GM23338 (cell line): ENCODE measurements at regions not wholly inside any gene's neighbourhood (a gene's known extent, or its start where the extent isn't known, plus 50 kb on each side); places are given as distances from the start of the nearest gene placed in this dataset.

ENCODE experiments used
- ATAC-seq: fragments of 200-7000 bp; cut with Tn5 transposase; 3 replicates; pipeline ENCODE4 v1.9.1; 2020
- DNase-seq: peaks from one replicate; pipeline ENCODE4 v3.0.0-alpha.2; 2015; ENCODE audit warnings: low spot score
- H2AFZ ChIP-seq: fragments of 200-600 bp; sonication (generic); 2 replicates; pipeline ENCODE4 v1.8.0; 2016; ENCODE audit warnings: antibody characterized with exemption, mild to moderate bottlenecking, moderate library complexity
- H3F3A ChIP-seq: fragments of 200-600 bp; sonication (generic); replicated peaks from 2 replicates; pipeline ENCODE4 v1.8.0; 2017; ENCODE audit warnings: antibody characterized with exemption, mixed run types, low read depth
- H3K27ac ChIP-seq: fragments of 200-600 bp; sonication (generic); 2 replicates; pipeline ENCODE4 v1.6.1; 2016; ENCODE audit warnings: low read depth
- H3K27me3 ChIP-seq: fragments of 200-600 bp; sonication (generic); 2 replicates; pipeline ENCODE4 v1.8.0; 2016; ENCODE audit warnings: mild to moderate bottlenecking, mixed run types, moderate library complexity; ENCODE audit not compliant: insufficient read depth
- H3K36me3 ChIP-seq: fragments of 200-600 bp; sonication (generic); 2 replicates; pipeline ENCODE4 v1.8.0; 2016; ENCODE audit warnings: mild to moderate bottlenecking; ENCODE audit not compliant: insufficient read depth
- H3K4me1 ChIP-seq: fragments of 200-600 bp; sonication (generic); 2 replicates; pipeline ENCODE4 v1.8.0; 2016; ENCODE audit warnings: mild to moderate bottlenecking, moderate library complexity; ENCODE audit not compliant: insufficient read depth
- H3K4me2 ChIP-seq: fragments of 200-600 bp; sonication (generic); 2 replicates; pipeline ENCODE4 v1.7.1; 2017; ENCODE audit warnings: mixed run types
- H3K4me3 ChIP-seq: fragments of 200-600 bp; sonication (generic); 2 replicates; pipeline ENCODE4 v1.6.1; 2016; ENCODE audit warnings: mixed run types
- H3K79me2 ChIP-seq: fragments of 200-600 bp; sonication (generic); replicated peaks from 2 replicates; pipeline ENCODE4 v1.8.0; 2017; ENCODE audit warnings: mild to moderate bottlenecking; ENCODE audit not compliant: insufficient read depth
- H3K9me2 ChIP-seq: fragments of 200-600 bp; sonication (generic); 2 replicates; pipeline ENCODE4 v1.8.0; 2017; ENCODE audit not compliant: insufficient read depth
- H4K20me1 ChIP-seq: fragments of 200-600 bp; sonication (generic); replicated peaks from 2 replicates; pipeline ENCODE4 v1.8.0; 2017; ENCODE audit warnings: mild to moderate bottlenecking; ENCODE audit not compliant: insufficient read depth
- H3K27ac Mint-ChIP-seq: 2 replicates; pipeline ENCODE4 v1.8.0; 2020; ENCODE audit warnings: inconsistent platforms, mild to moderate bottlenecking, moderate library complexity, mixed read lengths
- H3K27me3 Mint-ChIP-seq: 3 replicates; pipeline ENCODE4 v1.8.0; 2022; ENCODE audit warnings: low read depth, mild to moderate bottlenecking, moderate library complexity, mixed read lengths, inconsistent platforms; ENCODE audit not compliant: insufficient read depth, poor library complexity
- H3K36me3 Mint-ChIP-seq: 3 replicates; pipeline ENCODE4 v1.8.0; 2021; ENCODE audit warnings: low read depth, mild to moderate bottlenecking, inconsistent platforms, moderate library complexity, mixed read lengths
- H3K4me1 Mint-ChIP-seq: 3 replicates; pipeline ENCODE4 v1.8.0; 2020; ENCODE audit warnings: mild to moderate bottlenecking, inconsistent platforms, mixed read lengths
- H3K4me3 Mint-ChIP-seq: 3 replicates; pipeline ENCODE4 v1.8.0; 2021; ENCODE audit warnings: moderate library complexity, mild to moderate bottlenecking, inconsistent platforms, mixed read lengths
- H3K9me3 Mint-ChIP-seq: 3 replicates; pipeline ENCODE4 v1.8.0; 2020; ENCODE audit warnings: moderate library complexity, mild to moderate bottlenecking, inconsistent platforms, mixed read lengths
- CREB1 ChIP-seq: fragments of 250-450 bp; sonication (Bioruptor Pico); IDR thresholded peaks from 2 replicates; pipeline ENCODE4 v1.5.0; 2020; ENCODE audit warnings: low read depth, mild to moderate bottlenecking, moderate library complexity
- EZH2 ChIP-seq: fragments of 200-600 bp; sonication (generic); IDR thresholded peaks from one replicate; pipeline ENCODE4 v1.8.0; 2017; ENCODE audit warnings: antibody characterized with exemption, mild to moderate bottlenecking, low read depth; ENCODE audit not compliant: unreplicated experiment
- EZH2phosphoT487 ChIP-seq: fragments of 200-600 bp; sonication (generic); IDR thresholded peaks from one replicate; pipeline ENCODE4 v1.8.1; 2018; ENCODE audit warnings: antibody characterized with exemption; ENCODE audit not compliant: unreplicated experiment
- JUNB ChIP-seq: IDR thresholded peaks from one replicate; pipeline ENCODE4 v1.6.1; 2016; ENCODE audit warnings: antibody characterized with exemption; ENCODE audit not compliant: unreplicated experiment
- NANOG ChIP-seq: IDR thresholded peaks from 2 replicates; pipeline ENCODE4 v1.6.1; 2016; ENCODE audit warnings: antibody characterized with exemption, borderline replicate concordance
- POLR2AphosphoS5 ChIP-seq: IDR thresholded peaks from 2 replicates; pipeline ENCODE4 v1.6.1; 2016; ENCODE audit warnings: antibody characterized with exemption, low read depth
- STAT1 ChIP-seq: IDR thresholded peaks from one replicate; pipeline ENCODE4 v1.6.1; 2016; ENCODE audit warnings: antibody characterized with exemption; ENCODE audit not compliant: unreplicated experiment
- ZNF114 ChIP-seq: fragments of 250-450 bp; sonication (Bioruptor Pico); IDR thresholded peaks from 2 replicates; pipeline ENCODE4 v1.5.0; 2020; ENCODE audit warnings: mild to moderate bottlenecking, moderate library complexity
- ZNF331 ChIP-seq: fragments of 250-450 bp; sonication (Bioruptor Pico); IDR thresholded peaks from 2 replicates; pipeline ENCODE4 v1.5.0; 2020; ENCODE audit warnings: low read depth, mild to moderate bottlenecking, moderate library complexity
- TF ChIP-seq, protein P1 (sequence below), 2 experiments: fragments of 200-600 bp in 1 of 2; sonication (generic) in 1 of 2; conservative IDR thresholded peaks; 2 replicates each; pipeline versions ENCODE4 v1.5.1 to v1.6.1; 2016 to 2017; ENCODE audit warnings: antibody characterized with exemption in 2 of 2, low read depth in 2 of 2, mild to moderate bottlenecking in 2 of 2, moderate library complexity in 1 of 2
- TF ChIP-seq, protein P2 (sequence below): fragments of 250-450 bp; sonication (Bioruptor Pico); IDR thresholded peaks from 2 replicates; pipeline ENCODE4 v1.5.0; 2020; ENCODE audit warnings: mild to moderate bottlenecking, moderate library complexity
- TF ChIP-seq, protein P3 (sequence below): IDR thresholded peaks from 2 replicates; pipeline ENCODE4 v1.6.1; 2016; ENCODE audit warnings: antibody characterized with exemption

DNA sequence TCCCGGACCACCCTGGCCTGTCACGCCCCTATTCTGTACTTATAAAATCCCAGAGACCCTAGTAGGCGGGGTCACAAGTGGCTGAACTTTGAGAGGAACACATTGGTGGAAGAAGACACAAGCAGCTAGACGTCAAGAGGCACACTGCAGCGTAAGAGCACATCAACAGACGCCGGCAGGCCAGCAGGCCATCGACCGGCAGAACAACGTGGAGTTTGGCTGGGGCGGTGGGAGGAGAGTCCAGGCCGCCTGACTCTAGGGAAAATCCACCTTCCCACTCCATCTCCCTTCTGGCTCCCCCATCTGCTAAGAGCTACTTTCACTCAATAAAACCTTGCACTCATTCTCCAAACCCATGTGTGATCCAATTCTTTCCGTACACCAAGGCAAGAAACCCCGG is 601.8 kb upstream of the CDH2 start:
- no peak overlapping the region for H3K27ac ChIP-seq
- H2AFZ ChIP-seq = peak overlapping the region; percentile 60; the same call in 1 of the 2 replicates
- H3F3A ChIP-seq = no peaks in the 10 kb centered on the region
- H4K20me1 ChIP-seq = no peaks in the 10 kb centered on the region
- no peaks in the 10 kb centered on the region for H3K36me3 ChIP-seq
- no peaks in the 10 kb centered on the region for H3K79me2 ChIP-seq
- no peaks in the 10 kb centered on the region for H3K36me3 Mint-ChIP-seq
- no peak for ATAC-seq
- DNase-seq = no peak
- TF ChIP-seq, protein P1, sequence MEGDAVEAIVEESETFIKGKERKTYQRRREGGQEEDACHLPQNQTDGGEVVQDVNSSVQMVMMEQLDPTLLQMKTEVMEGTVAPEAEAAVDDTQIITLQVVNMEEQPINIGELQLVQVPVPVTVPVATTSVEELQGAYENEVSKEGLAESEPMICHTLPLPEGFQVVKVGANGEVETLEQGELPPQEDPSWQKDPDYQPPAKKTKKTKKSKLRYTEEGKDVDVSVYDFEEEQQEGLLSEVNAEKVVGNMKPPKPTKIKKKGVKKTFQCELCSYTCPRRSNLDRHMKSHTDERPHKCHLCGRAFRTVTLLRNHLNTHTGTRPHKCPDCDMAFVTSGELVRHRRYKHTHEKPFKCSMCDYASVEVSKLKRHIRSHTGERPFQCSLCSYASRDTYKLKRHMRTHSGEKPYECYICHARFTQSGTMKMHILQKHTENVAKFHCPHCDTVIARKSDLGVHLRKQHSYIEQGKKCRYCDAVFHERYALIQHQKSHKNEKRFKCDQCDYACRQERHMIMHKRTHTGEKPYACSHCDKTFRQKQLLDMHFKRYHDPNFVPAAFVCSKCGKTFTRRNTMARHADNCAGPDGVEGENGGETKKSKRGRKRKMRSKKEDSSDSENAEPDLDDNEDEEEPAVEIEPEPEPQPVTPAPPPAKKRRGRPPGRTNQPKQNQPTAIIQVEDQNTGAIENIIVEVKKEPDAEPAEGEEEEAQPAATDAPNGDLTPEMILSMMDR (conservative IDR thresholded peaks at IDR 0.05; ENCODE audit: low read depth in 2 of 2) = no peak
- TF ChIP-seq ZNF331 (CRISPR knock-in tag) = no peak
- TF ChIP-seq EZH2 = no peak
- no peak for TF ChIP-seq EZH2phosphoT487
- H3K4me3 ChIP-seq = no peak overlapping the region
- H3K4me3 Mint-ChIP-seq = no peak overlapping the region
- H3K27me3 ChIP-seq = no peaks in the 10 kb centered on the region
- H3K9me3 Mint-ChIP-seq = no peaks in the 10 kb centered on the region
- H3K4me1 ChIP-seq = no peaks in the 10 kb centered on the region
- H3K27me3 Mint-ChIP-seq = no peaks in the 10 kb centered on the region
- H3K4me1 Mint-ChIP-seq = no peaks in the 10 kb centered on the region; the same call in 1 of the 3 replicates
- H3K4me2 ChIP-seq = no peak overlapping the region
- no peaks in the 10 kb centered on the region for H3K9me2 ChIP-seq
- H3K27ac Mint-ChIP-seq = no peak overlapping the region

DNA sequence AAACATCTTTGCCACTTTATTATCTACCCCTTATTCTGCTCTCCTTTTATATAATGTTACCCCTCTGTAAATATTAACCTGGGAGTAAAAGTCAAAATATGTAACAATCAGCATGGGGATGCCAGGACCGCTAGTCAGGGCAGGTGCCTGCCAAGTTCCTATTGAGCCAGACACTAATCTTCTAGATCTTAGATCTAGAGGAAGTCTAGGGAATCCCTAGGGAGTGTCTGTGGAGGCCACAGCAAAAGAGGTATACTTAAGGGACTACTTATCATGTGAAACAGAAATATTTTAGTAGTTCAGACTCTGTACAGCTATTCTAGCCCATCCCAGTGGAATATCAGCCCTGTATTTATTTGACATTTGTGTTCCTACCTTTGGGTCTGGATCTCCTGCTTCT is 600.8 kb upstream of the CDH2 start:
- no peak overlapping the region for H3K27ac ChIP-seq
- H3K4me2 ChIP-seq = no peak overlapping the region
- no peaks in the 10 kb centered on the region; the same call in 1 of the 3 replicates for H3K4me1 Mint-ChIP-seq
- TF ChIP-seq, protein P2, sequence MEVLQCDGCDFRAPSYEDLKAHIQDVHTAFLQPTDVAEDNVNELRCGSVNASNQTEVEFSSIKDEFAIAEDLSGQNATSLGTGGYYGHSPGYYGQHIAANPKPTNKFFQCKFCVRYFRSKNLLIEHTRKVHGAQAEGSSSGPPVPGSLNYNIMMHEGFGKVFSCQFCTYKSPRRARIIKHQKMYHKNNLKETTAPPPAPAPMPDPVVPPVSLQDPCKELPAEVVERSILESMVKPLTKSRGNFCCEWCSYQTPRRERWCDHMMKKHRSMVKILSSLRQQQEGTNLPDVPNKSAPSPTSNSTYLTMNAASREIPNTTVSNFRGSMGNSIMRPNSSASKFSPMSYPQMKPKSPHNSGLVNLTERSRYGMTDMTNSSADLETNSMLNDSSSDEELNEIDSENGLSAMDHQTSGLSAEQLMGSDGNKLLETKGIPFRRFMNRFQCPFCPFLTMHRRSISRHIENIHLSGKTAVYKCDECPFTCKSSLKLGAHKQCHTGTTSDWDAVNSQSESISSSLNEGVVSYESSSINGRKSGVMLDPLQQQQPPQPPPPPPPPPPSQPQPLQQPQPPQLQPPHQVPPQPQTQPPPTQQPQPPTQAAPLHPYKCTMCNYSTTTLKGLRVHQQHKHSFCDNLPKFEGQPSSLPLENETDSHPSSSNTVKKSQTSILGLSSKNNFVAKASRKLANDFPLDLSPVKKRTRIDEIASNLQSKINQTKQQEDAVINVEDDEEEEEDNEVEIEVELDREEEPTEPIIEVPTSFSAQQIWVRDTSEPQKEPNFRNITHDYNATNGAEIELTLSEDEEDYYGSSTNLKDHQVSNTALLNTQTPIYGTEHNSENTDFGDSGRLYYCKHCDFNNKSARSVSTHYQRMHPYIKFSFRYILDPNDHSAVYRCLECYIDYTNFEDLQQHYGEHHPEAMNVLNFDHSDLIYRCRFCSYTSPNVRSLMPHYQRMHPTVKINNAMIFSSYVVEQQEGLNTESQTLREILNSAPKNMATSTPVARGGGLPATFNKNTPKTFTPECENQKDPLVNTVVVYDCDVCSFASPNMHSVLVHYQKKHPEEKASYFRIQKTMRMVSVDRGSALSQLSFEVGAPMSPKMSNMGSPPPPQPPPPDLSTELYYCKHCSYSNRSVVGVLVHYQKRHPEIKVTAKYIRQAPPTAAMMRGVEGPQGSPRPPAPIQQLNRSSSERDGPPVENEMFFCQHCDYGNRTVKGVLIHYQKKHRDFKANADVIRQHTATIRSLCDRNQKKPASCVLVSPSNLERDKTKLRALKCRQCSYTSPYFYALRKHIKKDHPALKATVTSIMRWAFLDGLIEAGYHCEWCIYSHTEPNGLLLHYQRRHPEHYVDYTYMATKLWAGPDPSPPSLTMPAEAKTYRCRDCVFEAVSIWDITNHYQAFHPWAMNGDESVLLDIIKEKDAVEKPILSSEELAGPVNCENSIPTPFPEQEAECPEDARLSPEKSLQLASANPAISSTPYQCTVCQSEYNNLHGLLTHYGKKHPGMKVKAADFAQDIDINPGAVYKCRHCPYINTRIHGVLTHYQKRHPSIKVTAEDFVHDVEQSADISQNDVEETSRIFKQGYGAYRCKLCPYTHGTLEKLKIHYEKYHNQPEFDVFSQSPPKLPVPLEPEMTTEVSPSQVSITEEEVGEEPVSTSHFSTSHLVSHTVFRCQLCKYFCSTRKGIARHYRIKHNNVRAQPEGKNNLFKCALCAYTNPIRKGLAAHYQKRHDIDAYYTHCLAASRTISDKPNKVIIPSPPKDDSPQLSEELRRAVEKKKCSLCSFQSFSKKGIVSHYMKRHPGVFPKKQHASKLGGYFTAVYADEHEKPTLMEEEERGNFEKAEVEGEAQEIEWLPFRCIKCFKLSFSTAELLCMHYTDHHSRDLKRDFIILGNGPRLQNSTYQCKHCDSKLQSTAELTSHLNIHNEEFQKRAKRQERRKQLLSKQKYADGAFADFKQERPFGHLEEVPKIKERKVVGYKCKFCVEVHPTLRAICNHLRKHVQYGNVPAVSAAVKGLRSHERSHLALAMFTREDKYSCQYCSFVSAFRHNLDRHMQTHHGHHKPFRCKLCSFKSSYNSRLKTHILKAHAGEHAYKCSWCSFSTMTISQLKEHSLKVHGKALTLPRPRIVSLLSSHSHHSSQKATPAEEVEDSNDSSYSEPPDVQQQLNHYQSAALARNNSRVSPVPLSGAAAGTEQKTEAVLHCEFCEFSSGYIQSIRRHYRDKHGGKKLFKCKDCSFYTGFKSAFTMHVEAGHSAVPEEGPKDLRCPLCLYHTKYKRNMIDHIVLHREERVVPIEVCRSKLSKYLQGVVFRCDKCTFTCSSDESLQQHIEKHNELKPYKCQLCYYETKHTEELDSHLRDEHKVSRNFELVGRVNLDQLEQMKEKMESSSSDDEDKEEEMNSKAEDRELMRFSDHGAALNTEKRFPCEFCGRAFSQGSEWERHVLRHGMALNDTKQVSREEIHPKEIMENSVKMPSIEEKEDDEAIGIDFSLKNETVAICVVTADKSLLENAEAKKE = no peak
- no peak for TF ChIP-seq POLR2AphosphoS5
- TF ChIP-seq JUNB = no peak
- no peak for TF ChIP-seq EZH2phosphoT487
- no peak for TF ChIP-seq ZNF331 (CRISPR knock-in tag)
- no peak for TF ChIP-seq CREB1 (CRISPR knock-in tag)
- no peak for TF ChIP-seq NANOG
- no peak for TF ChIP-seq STAT1
- no peak for TF ChIP-seq ZNF114 (CRISPR knock-in tag)
- TF ChIP-seq, protein P3, sequence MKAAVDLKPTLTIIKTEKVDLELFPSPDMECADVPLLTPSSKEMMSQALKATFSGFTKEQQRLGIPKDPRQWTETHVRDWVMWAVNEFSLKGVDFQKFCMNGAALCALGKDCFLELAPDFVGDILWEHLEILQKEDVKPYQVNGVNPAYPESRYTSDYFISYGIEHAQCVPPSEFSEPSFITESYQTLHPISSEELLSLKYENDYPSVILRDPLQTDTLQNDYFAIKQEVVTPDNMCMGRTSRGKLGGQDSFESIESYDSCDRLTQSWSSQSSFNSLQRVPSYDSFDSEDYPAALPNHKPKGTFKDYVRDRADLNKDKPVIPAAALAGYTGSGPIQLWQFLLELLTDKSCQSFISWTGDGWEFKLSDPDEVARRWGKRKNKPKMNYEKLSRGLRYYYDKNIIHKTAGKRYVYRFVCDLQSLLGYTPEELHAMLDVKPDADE = no peak

More for the DNA sequence above, 600.8 kb upstream of the CDH2 start:
- Histone ChIP-seq H3K4me1 (no peaks in the 10 kb centered on the region), H3K79me2 (no peaks in the 10 kb centered on the region), H3K27me3 (no peaks in the 10 kb centered on the region), H3F3A (no peaks in the 10 kb centered on the region), H3K4me3 (no peak overlapping the region), H3K36me3 (no peaks in the 10 kb centered on the region), H2AFZ (no peak overlapping the region), H3K9me2 (no peaks in the 10 kb centered on the region), H4K20me1 (no peaks in the 10 kb centered on the region)
- no peak overlapping the region for H3K27ac Mint-ChIP-seq
- ATAC-seq = no peak
- H3K9me3 Mint-ChIP-seq = no peaks in the 10 kb centered on the region
- H3K27me3 Mint-ChIP-seq = no peaks in the 10 kb centered on the region
- no peak for DNase-seq
- no peaks in the 10 kb centered on the region for H3K36me3 Mint-ChIP-seq
- H3K4me3 Mint-ChIP-seq = no peak overlapping the region
